ENCODE measurements at regions not wholly inside any gene's neighbourhood (a gene's known extent, or its start where the extent isn't known, plus 50 kb on each side); places are given as distances from the start of the nearest gene placed in this dataset.
"Not testable (repeated sequence)": the region's sequence is repeated elsewhere in the genome, so short reads cannot be mapped to it uniquely, and the experiment has no call there.

DNA sequence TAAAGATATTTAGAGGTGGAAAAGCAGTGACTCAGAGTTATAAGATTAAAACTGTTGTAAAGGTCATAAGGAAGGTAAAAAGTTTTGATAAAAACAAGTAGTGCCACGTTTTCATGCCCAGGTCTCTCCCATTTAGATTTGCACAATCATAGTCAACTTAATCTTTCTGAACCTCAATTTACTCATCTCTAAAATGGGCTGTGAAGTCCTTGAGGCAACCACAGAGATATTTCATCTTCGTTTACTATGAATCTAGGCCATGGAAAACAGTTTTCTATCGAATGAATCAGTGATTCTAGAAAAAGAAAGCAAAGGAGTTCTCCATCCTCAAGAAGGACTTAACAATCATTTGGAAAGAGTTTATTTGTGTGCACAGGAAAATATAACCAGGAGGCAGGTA, 190.2 kb downstream of the EDN1 start:
- no peak for DNase-seq

GRCh38 chr6:12481292-12481691, 191.1 kb downstream of the EDN1 start:
- DNase-seq: no peak

DNA sequence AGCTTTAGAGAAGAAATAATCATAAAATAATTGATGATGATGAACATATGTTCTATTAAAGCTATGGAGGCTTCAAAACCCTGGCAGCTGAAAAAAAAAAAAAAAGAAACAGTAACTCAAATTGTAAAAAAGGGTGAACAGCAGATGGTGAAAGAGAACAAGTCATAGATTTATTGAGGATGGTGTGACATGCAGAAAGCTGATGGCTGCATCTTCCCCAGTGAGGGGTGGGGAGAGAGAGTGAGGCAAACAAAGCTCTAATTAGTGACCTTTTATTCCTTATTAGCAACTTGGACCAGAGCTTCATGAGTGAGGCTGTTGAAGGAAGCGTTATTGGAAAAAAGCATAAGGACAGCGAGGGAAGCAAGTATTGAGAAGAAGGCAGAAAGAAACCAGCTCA, 191.7 kb downstream of the EDN1 start:
- DNase-seq: no peak

GRCh38 chr6:12482386-12483375, 192.5 kb downstream of the EDN1 start:
- no peak for DNase-seq

GRCh38 chr6:12483712-12484111, 193.6 kb downstream of the EDN1 start:
- no peak for DNase-seq

GRCh38 chr6:12484519-12484918, 194.4 kb downstream of the EDN1 start:
- no peak for DNase-seq

GRCh38 chr6:12485226-12485764, 195.1 kb downstream of the EDN1 start:
- no peak for DNase-seq

DNA sequence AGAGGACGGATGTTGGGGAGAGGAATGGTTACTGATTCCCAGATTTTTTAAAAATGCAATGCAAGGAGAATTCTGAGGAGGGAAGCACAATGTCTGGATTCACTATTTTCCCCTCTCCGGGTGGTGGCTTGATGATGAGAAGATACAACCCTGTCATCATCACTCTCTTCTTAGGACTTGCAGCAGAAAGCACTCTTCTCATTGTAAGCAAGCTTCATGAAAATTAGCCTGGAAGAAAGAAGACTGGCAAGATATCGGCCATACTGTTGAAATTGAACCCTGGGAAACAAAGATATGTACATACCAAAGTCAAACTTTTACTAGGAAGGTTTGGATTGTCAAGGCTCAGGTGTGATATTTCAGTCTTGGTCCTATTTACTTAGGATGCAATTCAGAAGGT, 195.7 kb downstream of the EDN1 start:
- DNase-seq: no peak

- DNase-seq: no peak
Measured at GRCh38 chr6:12490351-12490903, 200.3 kb downstream of the EDN1 start.

DNA sequence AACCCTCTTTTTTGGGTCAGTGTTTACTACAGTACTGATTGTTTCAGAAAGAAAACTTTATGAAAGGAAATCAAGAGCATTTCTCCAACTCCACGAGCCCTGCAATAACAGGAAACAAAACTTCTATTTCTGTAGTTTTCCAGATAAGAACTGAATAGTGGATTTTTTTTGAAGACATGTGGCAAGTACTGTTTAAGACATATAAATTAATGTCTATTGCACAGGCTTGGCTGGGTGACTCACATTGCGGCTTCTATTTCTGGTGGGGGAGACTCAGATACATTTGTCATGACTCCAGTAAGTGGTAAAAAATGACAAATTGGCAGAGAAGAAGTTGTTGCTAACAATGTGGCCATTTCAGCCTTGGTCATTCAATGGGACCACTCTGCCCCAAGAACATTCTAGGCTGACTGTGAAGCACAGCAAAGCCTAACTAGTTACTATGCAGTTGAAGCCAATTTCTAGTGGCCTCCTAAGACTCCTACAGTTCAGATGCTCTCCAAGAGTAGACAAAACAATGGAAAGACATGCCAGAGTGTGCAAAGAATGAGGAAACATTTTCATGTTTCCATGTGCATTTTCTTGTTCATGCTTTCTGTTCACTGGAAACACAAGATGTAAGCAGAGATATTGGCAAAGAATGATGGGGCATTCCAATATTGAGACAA, 200.9 kb downstream of the EDN1 start:
- peak; percentile 49 for DNase-seq

DNA sequence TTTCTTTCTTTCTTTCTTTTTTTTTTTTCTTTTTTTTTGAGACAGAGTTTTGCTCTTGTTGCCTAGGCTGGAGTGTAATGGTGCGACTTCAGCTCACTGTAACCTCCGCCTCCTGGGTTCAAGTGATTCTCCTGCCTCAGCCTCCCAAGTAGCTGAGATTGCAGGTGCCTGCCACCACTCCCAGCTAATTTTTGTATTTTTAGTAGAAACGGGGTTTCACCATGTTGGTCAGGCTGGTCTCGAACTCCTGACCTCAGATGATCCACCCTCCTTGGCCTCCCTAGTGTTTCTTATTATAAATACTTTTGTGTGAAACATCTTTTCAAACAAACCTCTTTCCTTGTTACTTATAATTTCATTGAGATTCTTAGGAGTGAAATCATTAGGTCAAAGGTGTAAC, 202.8 kb downstream of the EDN1 start:
- not testable (repeated sequence) for DNase-seq

DNA sequence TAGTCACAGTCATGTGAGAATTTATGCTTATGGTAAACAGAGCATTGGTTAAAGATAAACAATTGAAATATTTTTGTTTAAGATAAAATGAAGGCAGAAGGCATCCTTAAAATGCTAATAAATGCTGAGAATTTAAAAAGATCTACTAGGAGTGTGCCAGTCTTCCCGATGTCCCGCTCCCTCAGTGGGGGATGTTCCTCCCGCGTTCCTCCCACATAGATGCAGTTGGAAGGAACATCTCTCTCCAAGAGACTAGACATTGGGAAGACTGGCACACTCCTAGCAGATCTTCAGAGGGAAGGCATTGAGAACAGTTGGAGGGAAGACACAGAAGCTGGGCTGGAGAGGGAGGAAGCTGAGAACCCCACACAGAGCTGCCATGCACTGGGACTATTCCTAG, 203.3 kb downstream of the EDN1 start:
- no peak for DNase-seq

DNA sequence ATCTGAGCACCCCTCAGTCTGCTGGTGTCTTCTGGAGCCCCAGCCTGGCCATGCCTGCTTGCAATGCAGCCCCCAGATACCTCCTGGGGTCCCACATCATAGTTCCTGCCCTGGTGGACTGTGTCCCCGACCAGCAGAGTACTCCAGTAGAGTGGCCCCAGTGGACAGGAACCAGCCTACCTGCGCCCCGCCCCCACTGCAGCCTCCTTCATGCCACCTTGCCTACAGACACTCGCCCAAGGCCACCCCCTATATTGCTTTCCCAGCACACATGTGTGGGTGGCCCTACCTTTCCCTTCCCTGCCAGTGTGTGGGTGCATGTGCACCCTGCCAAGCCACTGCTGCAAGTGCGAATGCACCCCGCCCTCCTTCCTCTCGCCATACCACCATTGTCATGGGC, 204.0 kb downstream of the EDN1 start:
- no peak for DNase-seq

GRCh38 chr6:12501990-12502389, 211.8 kb downstream of the EDN1 start:
- DNase-seq: no peak

- no peak for DNase-seq
Measured at GRCh38 chr6:12504325-12504966, 212.1 kb upstream of the PHACTR1 start.

DNA sequence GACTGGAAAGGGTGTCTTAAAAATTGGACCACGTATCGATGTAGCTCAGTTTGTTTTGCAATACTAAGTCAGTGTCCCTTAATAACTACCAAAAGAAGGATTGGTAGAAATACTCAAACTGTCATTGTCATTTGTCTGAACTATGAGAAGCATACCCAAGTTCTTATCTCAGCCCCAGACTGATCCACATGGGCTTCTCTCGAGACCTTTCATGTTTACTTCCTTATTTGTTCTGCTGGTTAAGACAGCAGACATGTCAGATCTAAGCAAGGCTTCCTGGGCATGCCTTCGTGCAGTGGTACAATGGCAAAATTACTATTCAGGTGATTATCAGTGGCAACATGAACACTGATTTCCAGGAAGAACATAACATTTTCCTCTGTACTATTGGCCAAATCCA, 211.1 kb upstream of the PHACTR1 start:
- no peak for DNase-seq

- no peak for DNase-seq
Measured at GRCh38 chr6:12506159-12506558, 210.4 kb upstream of the PHACTR1 start.

- no peak for DNase-seq
Measured at GRCh38 chr6:12507636-12508035, 208.9 kb upstream of the PHACTR1 start.

- DNase-seq: no peak
Measured at GRCh38 chr6:12508553-12508952, 208.0 kb upstream of the PHACTR1 start.

DNA sequence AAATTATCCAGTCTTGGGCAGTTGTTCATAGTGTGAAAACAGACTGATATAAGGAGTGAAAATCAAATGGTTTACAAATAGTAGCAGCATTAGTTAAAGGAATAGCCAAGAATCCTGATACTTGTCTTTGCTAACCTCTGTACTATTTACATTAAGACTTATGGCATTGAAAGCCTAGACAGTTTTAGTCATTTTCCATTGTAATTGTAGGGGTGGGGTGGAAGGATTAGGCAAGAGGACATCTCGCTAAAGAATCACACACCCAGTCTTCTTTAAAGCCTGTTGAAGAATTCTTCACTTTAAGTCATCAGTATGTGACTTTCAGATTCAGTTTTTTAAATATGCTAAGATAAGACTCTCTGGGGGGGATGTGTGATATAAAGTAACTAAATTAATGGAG, 207.5 kb upstream of the PHACTR1 start:
- no peak for DNase-seq

GRCh38 chr6:12516070-12516469, 200.5 kb upstream of the PHACTR1 start:
- no peak for DNase-seq

- no peak for DNase-seq
Measured at GRCh38 chr6:12522347-12522746, 194.2 kb upstream of the PHACTR1 start.

DNA sequence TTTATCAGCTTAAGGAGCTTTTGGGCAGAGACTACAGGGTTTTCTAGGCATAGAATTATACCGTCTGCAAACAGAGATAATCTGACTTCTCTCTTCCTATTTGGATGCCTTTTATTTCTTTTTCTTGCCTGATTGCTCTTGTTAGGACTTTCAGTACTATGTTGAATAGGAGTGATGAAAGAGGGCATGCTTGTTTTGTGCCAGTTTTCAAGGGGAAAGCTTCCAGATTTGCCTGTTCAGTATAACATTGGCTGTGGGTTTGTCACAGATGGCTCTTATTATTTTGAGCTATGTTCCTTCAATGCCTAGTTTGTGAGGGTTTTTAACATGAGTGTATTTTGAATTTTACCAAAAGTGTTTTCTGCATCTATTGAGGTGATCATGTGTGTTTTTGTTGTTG, 192.8 kb upstream of the PHACTR1 start:
- DNase-seq: no peak
